Osteoblast (primary cell): ENCODE measurements at regions not wholly inside any gene's neighbourhood (a gene's known extent, or its start where the extent isn't known, plus 50 kb on each side); places are given as distances from the start of the nearest gene placed in this dataset.

Source experiments
- DNase-seq: peaks from one replicate; pipeline ENCODE4 v3.0.0; 2011; ENCODE audit warnings: low spot score, mixed read lengths; ENCODE audit not compliant: insufficient read length; ENCODE audit errors: missing footprints
- H2AFZ ChIP-seq: 2 replicates; pipeline ENCODE4 v1.6.0; 2011; ENCODE audit warnings: mild to moderate bottlenecking, low read length
- H3K27ac ChIP-seq: 2 replicates; pipeline ENCODE4 v1.5.1; 2011; ENCODE audit warnings: mild to moderate bottlenecking, low read depth, low read length, moderate library complexity
- H3K27me3 ChIP-seq: 2 replicates; pipeline ENCODE4 v1.6.0; 2012; ENCODE audit warnings: mild to moderate bottlenecking, control low read depth, inconsistent platforms, low read length, moderate library complexity; ENCODE audit not compliant: insufficient read depth
- H3K36me3 ChIP-seq: 2 replicates; pipeline ENCODE4 v1.5.1; 2011; ENCODE audit warnings: mild to moderate bottlenecking, low read length, control low read depth, moderate library complexity; ENCODE audit not compliant: insufficient read depth
- H3K4me1 ChIP-seq: 2 replicates; pipeline ENCODE4 v1.5.1; 2011; ENCODE audit warnings: mild to moderate bottlenecking, low read length, control low read depth, moderate library complexity; ENCODE audit not compliant: insufficient read depth
- H3K4me2 ChIP-seq: 2 replicates; pipeline ENCODE4 v1.6.0; 2011; ENCODE audit warnings: mild to moderate bottlenecking, low read length; ENCODE audit not compliant: insufficient read depth
- H3K4me3 ChIP-seq: fragments of 200-600 bp; sonication (generic); 3 replicates; pipeline ENCODE4 v1.5.1; 2012; ENCODE audit warnings: mild to moderate bottlenecking, low read length, inconsistent platforms; ENCODE audit not compliant: insufficient read depth
- H3K79me2 ChIP-seq: 2 replicates; pipeline ENCODE4 v1.6.0; 2012; ENCODE audit warnings: mild to moderate bottlenecking, low read length, control low read depth, inconsistent platforms; ENCODE audit not compliant: insufficient read depth
- H3K9me3 ChIP-seq: 2 replicates; pipeline ENCODE4 v1.5.1; 2011; ENCODE audit warnings: low read depth, low read length, control low read depth
- H4K20me1 ChIP-seq: 2 replicates; pipeline ENCODE4 v1.6.0; 2012; ENCODE audit warnings: mild to moderate bottlenecking, low read length, control low read depth; ENCODE audit not compliant: insufficient read depth
- CTCF ChIP-seq: IDR thresholded peaks from 2 replicates; pipeline ENCODE4 v1.5.1; 2011; ENCODE audit warnings: mild to moderate bottlenecking, low read depth, low read length, moderate library complexity; ENCODE audit errors: extremely low read depth

GRCh38 chr18:70662588-70662987 is 373.7 kb downstream of the SOCS6 start:
- no peak overlapping the region for H3K4me2 ChIP-seq
- no peaks in the 10 kb centered on the region for H3K4me1 ChIP-seq
- no peak overlapping the region for H3K4me3 ChIP-seq
- no peaks in the 10 kb centered on the region for H3K9me3 ChIP-seq
- no peaks in the 10 kb centered on the region for H4K20me1 ChIP-seq
- H3K36me3 ChIP-seq: no peaks in the 10 kb centered on the region
- TF ChIP-seq CTCF: no peak
- H3K79me2 ChIP-seq: no peaks in the 10 kb centered on the region
- no peaks in the 10 kb centered on the region for H3K27me3 ChIP-seq
- no peak for DNase-seq
- H2AFZ ChIP-seq: no peak overlapping the region
- no peak overlapping the region for H3K27ac ChIP-seq

GRCh38 chr18:70659036-70659925 is 370.4 kb downstream of the SOCS6 start:
- peak; percentile 38 for DNase-seq
- no peak overlapping the region for H2AFZ ChIP-seq
- H3K9me3 ChIP-seq: no peaks in the 10 kb centered on the region
- H3K27ac ChIP-seq: no peak overlapping the region
- TF ChIP-seq CTCF: no peak
- H3K4me3 ChIP-seq: no peak overlapping the region
- no peaks in the 10 kb centered on the region for H3K79me2 ChIP-seq
- no peaks in the 10 kb centered on the region for H3K4me1 ChIP-seq
- no peaks in the 10 kb centered on the region for H4K20me1 ChIP-seq
- no peaks in the 10 kb centered on the region for H3K36me3 ChIP-seq
- H3K27me3 ChIP-seq: no peaks in the 10 kb centered on the region
- H3K4me2 ChIP-seq: no peak overlapping the region

- Histone ChIP-seq H3K79me2 (no peaks in the 10 kb centered on the region), H3K4me1 (no peaks in the 10 kb centered on the region), H3K4me3 (no peak overlapping the region), H2AFZ (no peak overlapping the region), H3K27ac (no peak overlapping the region), H4K20me1 (no peaks in the 10 kb centered on the region), H3K36me3 (no peaks in the 10 kb centered on the region), H3K27me3 (no peaks in the 10 kb centered on the region), H3K4me2 (no peak overlapping the region), H3K9me3 (no peaks in the 10 kb centered on the region)
- DNase-seq: no peak
- no peak for TF ChIP-seq CTCF
Observed at GRCh38 chr18:70653671-70654070, 364.8 kb downstream of the SOCS6 start.

GRCh38 chr18:70650878-70651277 is 362.0 kb downstream of the SOCS6 start:
- Histone ChIP-seq H3K4me3 (no peak overlapping the region), H2AFZ (no peak overlapping the region), H3K36me3 (no peaks in the 10 kb centered on the region), H3K4me1 (no peaks in the 10 kb centered on the region), H4K20me1 (no peaks in the 10 kb centered on the region), H3K79me2 (no peaks in the 10 kb centered on the region), H3K9me3 (no peaks in the 10 kb centered on the region), H3K27me3 (no peaks in the 10 kb centered on the region), H3K27ac (no peak overlapping the region), H3K4me2 (no peak overlapping the region)
- TF ChIP-seq CTCF: no peak
- DNase-seq: no peak
